GM12864 (cell line): ENCODE measurements at regions not wholly inside any gene's neighbourhood (a gene's known extent, or its start where the extent isn't known, plus 50 kb on each side); places are given as distances from the start of the nearest gene placed in this dataset.
A peak's percentile ranks its signal among the peaks of the same experiment; 100 is the strongest.

Source experiments
- DNase-seq: peaks from one replicate; pipeline ENCODE4 v3.0.0-alpha.2; 2011; ENCODE audit warnings: low read depth
- H3K4me3 ChIP-seq: 2 replicates; pipeline ENCODE4 v1.5.1; 2011; ENCODE audit warnings: mild to moderate bottlenecking, low read depth, low read length, control low read depth
- TF ChIP-seq, protein P1 (sequence below): IDR thresholded peaks from 2 replicates; pipeline ENCODE4 v1.5.1; 2011; ENCODE audit warnings: low read depth, mild to moderate bottlenecking, moderate library complexity, low read length, control low read depth, inconsistent platforms; ENCODE audit errors: missing control alignments

GRCh38 chr4:182143086-182143821 lies 99.9 kb upstream of the TENM3 start:
- peak overlapping the region; percentile 45; the same call in 1 of the 2 replicates for H3K4me3 ChIP-seq
- TF ChIP-seq, protein P1, sequence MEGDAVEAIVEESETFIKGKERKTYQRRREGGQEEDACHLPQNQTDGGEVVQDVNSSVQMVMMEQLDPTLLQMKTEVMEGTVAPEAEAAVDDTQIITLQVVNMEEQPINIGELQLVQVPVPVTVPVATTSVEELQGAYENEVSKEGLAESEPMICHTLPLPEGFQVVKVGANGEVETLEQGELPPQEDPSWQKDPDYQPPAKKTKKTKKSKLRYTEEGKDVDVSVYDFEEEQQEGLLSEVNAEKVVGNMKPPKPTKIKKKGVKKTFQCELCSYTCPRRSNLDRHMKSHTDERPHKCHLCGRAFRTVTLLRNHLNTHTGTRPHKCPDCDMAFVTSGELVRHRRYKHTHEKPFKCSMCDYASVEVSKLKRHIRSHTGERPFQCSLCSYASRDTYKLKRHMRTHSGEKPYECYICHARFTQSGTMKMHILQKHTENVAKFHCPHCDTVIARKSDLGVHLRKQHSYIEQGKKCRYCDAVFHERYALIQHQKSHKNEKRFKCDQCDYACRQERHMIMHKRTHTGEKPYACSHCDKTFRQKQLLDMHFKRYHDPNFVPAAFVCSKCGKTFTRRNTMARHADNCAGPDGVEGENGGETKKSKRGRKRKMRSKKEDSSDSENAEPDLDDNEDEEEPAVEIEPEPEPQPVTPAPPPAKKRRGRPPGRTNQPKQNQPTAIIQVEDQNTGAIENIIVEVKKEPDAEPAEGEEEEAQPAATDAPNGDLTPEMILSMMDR = no peak
- DNase-seq = no peak

DNA sequence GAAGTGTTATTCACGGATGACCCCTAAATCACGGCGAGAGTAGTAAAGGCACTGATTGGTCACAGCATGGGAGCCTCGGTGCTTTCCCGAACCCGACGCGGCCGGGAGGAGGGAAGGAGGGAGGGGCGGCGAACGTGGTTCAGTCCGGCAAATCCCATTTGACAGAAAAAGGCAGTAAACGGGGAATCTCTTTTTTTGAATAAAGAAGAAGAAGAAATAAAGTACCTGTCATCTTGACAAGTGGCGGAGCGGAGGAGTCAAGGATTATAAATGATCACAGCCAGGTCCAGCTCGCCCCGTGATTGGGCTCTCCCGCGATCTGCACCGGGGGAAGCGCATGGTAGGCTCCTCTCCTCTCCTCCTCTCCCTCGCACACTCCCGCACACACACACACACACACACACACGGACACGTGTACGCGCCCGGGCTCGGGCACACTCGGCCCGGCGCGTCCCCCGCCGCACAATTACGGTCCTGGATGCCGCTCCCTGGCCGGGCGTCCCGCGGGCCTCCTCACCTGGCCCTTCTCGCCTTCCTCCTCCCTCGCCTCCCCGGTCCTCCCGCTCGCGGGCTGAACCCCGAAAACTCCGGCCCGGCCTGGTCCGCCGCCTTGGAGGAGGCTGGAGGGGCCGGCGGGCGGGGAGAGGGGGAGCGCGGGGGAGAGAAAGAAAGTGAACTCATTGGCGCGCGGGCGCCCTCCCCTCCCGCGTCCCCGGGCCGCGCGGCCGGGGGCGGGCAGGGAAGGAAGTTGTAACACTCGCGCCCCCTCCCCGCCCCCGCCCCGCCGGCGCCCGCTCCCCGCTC lies 99.2 kb upstream of the TENM3 start:
- H3K4me3 ChIP-seq = peak overlapping the region; percentile 45
- DNase-seq = no peak
- TF ChIP-seq, protein P1 = no peak

GRCh38 chr4:182144626-182145333 lies 98.4 kb upstream of the TENM3 start:
- H3K4me3 ChIP-seq = peak overlapping the region; percentile 43
- TF ChIP-seq, protein P1 = no peak
- DNase-seq = no peak

- DNase-seq = no peak
- TF ChIP-seq, protein P1 = no peak
- H3K4me3 ChIP-seq = peak overlapping the region; percentile 43; the same call in 1 of the 2 replicates
Measured at GRCh38 chr4:182145334-182145905, 97.8 kb upstream of the TENM3 start.

- DNase-seq = no peak
- no peak overlapping the region for H3K4me3 ChIP-seq
- TF ChIP-seq, protein P1 = no peak
Measured at GRCh38 chr4:182147391-182147790, 95.8 kb upstream of the TENM3 start.

GRCh38 chr4:182150645-182151044 lies 92.6 kb upstream of the TENM3 start:
- no peak overlapping the region for H3K4me3 ChIP-seq
- TF ChIP-seq, protein P1 = no peak
- no peak for DNase-seq
